Activated CD4-positive, alpha-beta T cell treated with anti-CD3 and anti-CD28 coated beads, Interleukin-2, amount 10 ng/mL, durations not matched to agents 24 days and 14 days (primary cell): ENCODE measurements at regions not wholly inside any gene's neighbourhood (a gene's known extent, or its start where the extent isn't known, plus 50 kb on each side); places are given as distances from the start of the nearest gene placed in this dataset.
A peak's percentile ranks its signal among the peaks of the same experiment; 100 is the strongest.
"Not testable (repeated sequence)": the region's sequence is repeated elsewhere in the genome, so short reads cannot be mapped to it uniquely, and the experiment has no call there.

Experiments used
- DNase-seq: peaks from one replicate; pipeline ENCODE4 v3.0.0; 2022
- H3K27ac Mint-ChIP-seq: one replicate; pipeline ENCODE4 v1.8.0; 2022; ENCODE audit warnings: mild to moderate bottlenecking, mixed read lengths
- H3K27me3 Mint-ChIP-seq: one replicate; pipeline ENCODE4 v1.8.0; 2022; ENCODE audit warnings: mixed read lengths
- H3K36me3 Mint-ChIP-seq: one replicate; pipeline ENCODE4 v1.8.0; 2022; ENCODE audit warnings: low read depth, mild to moderate bottlenecking, mixed read lengths
- H3K4me1 Mint-ChIP-seq: one replicate; pipeline ENCODE4 v1.8.0; 2021; ENCODE audit warnings: mixed read lengths
- H3K4me3 Mint-ChIP-seq: one replicate; pipeline ENCODE4 v1.8.0; 2022; ENCODE audit warnings: mild to moderate bottlenecking, moderate library complexity, mixed read lengths
- H3K9me3 Mint-ChIP-seq: one replicate; pipeline ENCODE4 v1.8.0; 2021; ENCODE audit warnings: mixed read lengths
- intact Hi-C: fragments of 100-400 bp; cut with micrococcal nuclease; formaldehyde crosslinking; loops from one replicate; pipeline ENCODE4 v1.15.1; 2023

- no peaks in the 10 kb centered on the region for H3K27me3 Mint-ChIP-seq
- H3K4me1 Mint-ChIP-seq = peaks cover 49% of the 10 kb centered on the region
- H3K27ac Mint-ChIP-seq = peak overlapping the region; percentile 94
- H3K9me3 Mint-ChIP-seq = peaks cover 28% of the 10 kb centered on the region
- peak overlapping the region; percentile 64 for H3K4me3 Mint-ChIP-seq
- intact Hi-C loops = loop anchor here (1.0 kb wide), 1 partner anchor 8 kb away; no protein-coding TSS in a partner anchor
- DNase-seq = peak; percentile 90
- peaks cover 19% of the 10 kb centered on the region for H3K36me3 Mint-ChIP-seq
Observed at GRCh38 chr1:83508485-83509151, 490.3 kb downstream of the TTLL7 start.

DNA sequence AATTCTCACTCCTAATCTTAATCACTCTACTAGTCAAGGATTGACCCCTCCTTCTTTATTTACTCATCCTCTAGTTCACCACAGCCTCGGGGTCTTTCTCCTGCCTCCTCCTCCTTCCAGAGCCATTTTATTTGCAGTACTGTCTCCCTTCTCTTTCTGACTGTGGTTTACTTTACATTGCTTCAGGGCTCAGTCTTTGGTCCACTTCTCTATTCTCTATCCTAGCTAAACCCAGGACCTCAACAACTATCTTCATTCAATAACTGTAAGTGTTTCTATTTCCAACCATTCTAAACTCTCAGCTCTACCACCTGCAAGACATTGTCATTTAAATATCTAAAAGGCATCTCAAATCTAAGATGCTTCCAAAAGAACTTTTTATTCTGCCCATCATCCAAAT lies 493.8 kb downstream of the TTLL7 start:
- no peak for DNase-seq
- H3K9me3 Mint-ChIP-seq = peaks cover 37% of the 10 kb centered on the region
- peaks cover 27% of the 10 kb centered on the region for H3K36me3 Mint-ChIP-seq
- no peaks in the 10 kb centered on the region for H3K27me3 Mint-ChIP-seq
- intact Hi-C loops = no loop called here
- peaks cover 57% of the 10 kb centered on the region for H3K4me1 Mint-ChIP-seq
- no peak overlapping the region for H3K27ac Mint-ChIP-seq
- no peak overlapping the region for H3K4me3 Mint-ChIP-seq

GRCh38 chr1:83503153-83503552 lies 495.8 kb downstream of the TTLL7 start:
- Mint-ChIP-seq H3K36me3 (peaks cover 34% of the 10 kb centered on the region), H3K27ac (no peak overlapping the region), H3K27me3 (no peaks in the 10 kb centered on the region), H3K4me3 (no peak overlapping the region), H3K9me3 (peaks cover 44% of the 10 kb centered on the region), H3K4me1 (peaks cover 51% of the 10 kb centered on the region)
- intact Hi-C loops = no loop called here
- no peak for DNase-seq

DNA sequence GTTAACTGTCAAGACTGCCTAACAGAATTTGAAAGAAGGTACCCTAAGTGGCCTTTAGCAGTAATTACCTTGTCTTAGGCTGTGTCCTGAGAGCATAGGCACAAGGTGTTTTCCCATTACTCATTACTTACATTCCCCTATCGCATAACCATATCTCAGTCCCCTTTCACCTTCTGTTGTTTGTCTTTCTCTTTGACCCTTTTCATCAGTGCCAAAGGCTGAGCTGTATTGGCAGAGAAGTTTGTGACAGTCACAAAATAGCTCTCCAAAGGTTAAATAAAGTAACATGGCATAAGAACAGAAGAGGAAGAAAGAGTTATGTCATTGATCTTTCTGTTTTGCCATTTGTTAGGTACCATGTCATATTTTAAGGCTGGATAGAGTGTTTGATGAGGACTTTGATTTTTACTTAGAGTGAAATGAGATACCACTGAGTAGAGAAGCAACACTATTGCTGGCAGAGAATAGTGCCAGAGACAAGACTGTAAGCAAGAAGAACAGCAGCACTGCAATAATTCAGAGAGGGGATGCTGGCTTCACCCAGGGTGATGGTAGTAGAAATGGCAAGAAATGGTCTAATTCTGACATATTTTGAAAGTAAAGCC lies 497.8 kb downstream of the TTLL7 start:
- H3K36me3 Mint-ChIP-seq = peaks cover 32% of the 10 kb centered on the region
- H3K27ac Mint-ChIP-seq = peak overlapping the region; percentile 86
- DNase-seq = peak; percentile 64
- H3K9me3 Mint-ChIP-seq = peaks cover 45% of the 10 kb centered on the region
- H3K4me3 Mint-ChIP-seq = peak overlapping the region; percentile 39
- intact Hi-C loops = loop anchor here (1.0 kb wide), 2 partner anchors 7 to 10 kb away; no protein-coding TSS in a partner anchor
- peaks cover 41% of the 10 kb centered on the region for H3K4me1 Mint-ChIP-seq
- H3K27me3 Mint-ChIP-seq = no peaks in the 10 kb centered on the region

- H3K4me3 Mint-ChIP-seq = no peak overlapping the region
- intact Hi-C loops = loop anchor here (1.0 kb wide), 1 partner anchor 8 kb away; no protein-coding TSS in a partner anchor
- H3K27ac Mint-ChIP-seq = peak overlapping the region; percentile 6
Observed at GRCh38 chr1:83500531-83500930, 498.4 kb downstream of the TTLL7 start.

DNA sequence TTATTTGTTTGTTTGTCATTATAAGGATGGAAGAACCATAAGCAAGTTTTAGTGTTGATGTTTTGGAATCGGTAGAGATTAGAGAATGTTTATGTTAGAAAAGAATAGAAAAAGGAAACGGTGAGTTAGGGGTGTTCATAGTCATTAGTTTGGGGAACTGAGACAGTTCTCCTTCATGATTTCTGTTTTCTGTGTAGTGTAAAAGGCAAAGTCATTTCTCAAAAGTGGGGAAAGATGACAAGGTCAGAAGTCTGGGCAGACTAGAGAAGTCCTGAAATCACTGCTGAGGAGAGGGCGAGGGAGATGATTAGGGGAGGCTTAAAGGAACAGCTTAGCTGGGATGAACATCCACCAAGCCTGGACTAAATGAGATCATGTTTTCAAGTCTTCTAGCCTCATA lies 498.9 kb downstream of the TTLL7 start:
- Mint-ChIP-seq H3K9me3 (peaks cover 40% of the 10 kb centered on the region), H3K4me1 (peaks cover 33% of the 10 kb centered on the region), H3K27ac (peak overlapping the region; percentile 68), H3K36me3 (peaks cover 27% of the 10 kb centered on the region), H3K4me3 (no peak overlapping the region), H3K27me3 (no peaks in the 10 kb centered on the region)
- intact Hi-C loops = loop anchor here (1.0 kb wide), 1 partner anchor 8 kb away; no protein-coding TSS in a partner anchor
- no peak for DNase-seq

More at GRCh38 chr1:83500531-83500930, 498.4 kb downstream of the TTLL7 start:
- peaks cover 30% of the 10 kb centered on the region for H3K36me3 Mint-ChIP-seq
- H3K9me3 Mint-ChIP-seq = peaks cover 46% of the 10 kb centered on the region
- peaks cover 37% of the 10 kb centered on the region for H3K4me1 Mint-ChIP-seq
- no peak for DNase-seq
- H3K27me3 Mint-ChIP-seq = no peaks in the 10 kb centered on the region

DNA sequence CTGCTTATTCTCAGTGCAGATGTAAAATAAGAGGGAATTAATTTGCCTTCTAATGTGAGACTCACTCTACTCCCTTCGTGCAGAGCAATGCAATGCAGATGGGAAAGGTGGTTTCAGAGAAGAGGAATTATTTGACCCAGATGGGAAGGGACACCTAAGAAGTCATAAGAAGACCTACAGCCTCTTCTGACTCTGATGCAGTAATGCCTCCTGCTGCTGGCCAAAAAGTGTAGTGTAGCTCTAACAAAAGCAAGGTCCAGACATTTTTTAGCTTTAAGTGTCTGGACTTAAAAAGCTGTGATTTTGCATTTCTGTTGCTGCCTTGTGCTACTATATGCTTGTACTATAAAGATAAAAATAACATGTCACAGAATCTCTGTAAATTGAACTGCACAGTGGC lies 501.4 kb downstream of the TTLL7 start:
- intact Hi-C loops = no loop called here
- H3K27me3 Mint-ChIP-seq = no peaks in the 10 kb centered on the region
- no peak for DNase-seq
- peaks cover 37% of the 10 kb centered on the region for H3K9me3 Mint-ChIP-seq
- H3K27ac Mint-ChIP-seq = no peak overlapping the region
- peaks cover 39% of the 10 kb centered on the region for H3K4me1 Mint-ChIP-seq
- H3K36me3 Mint-ChIP-seq = peaks cover 25% of the 10 kb centered on the region
- no peak overlapping the region for H3K4me3 Mint-ChIP-seq

DNA sequence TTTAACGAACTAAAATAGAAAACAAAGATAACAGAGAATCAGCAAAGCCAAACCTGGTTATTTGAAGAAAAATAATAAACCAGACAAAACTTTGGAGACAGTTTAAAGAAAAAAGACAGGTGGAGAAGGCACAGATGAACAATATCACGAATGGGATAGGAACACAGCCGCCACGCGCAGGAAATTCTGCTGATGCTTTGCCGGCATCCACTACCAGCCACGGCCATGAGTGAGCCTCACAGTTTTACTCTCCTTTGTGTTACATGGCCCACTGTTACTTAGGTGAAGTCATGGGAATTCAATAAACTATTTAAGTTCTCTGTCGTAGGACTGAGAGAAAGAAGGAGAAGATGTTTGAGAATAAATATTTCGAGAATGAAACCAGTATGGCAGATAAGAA lies 503.4 kb downstream of the TTLL7 start:
- Mint-ChIP-seq H3K9me3 (peaks cover 28% of the 10 kb centered on the region), H3K27ac (no peak overlapping the region), H3K27me3 (no peaks in the 10 kb centered on the region), H3K4me3 (no peak overlapping the region), H3K4me1 (peaks cover 32% of the 10 kb centered on the region), H3K36me3 (peaks cover 18% of the 10 kb centered on the region)
- DNase-seq = no peak
- intact Hi-C loops = no loop called here

- intact Hi-C loops = no loop called here
- DNase-seq = no peak
- peaks cover 27% of the 10 kb centered on the region for H3K4me1 Mint-ChIP-seq
- no peaks in the 10 kb centered on the region for H3K27me3 Mint-ChIP-seq
- no peak overlapping the region for H3K4me3 Mint-ChIP-seq
- peaks cover 10% of the 10 kb centered on the region for H3K36me3 Mint-ChIP-seq
- H3K27ac Mint-ChIP-seq = no peak overlapping the region
- peaks cover 25% of the 10 kb centered on the region for H3K9me3 Mint-ChIP-seq
Observed at GRCh38 chr1:83493633-83494032, 505.3 kb downstream of the TTLL7 start.

DNA sequence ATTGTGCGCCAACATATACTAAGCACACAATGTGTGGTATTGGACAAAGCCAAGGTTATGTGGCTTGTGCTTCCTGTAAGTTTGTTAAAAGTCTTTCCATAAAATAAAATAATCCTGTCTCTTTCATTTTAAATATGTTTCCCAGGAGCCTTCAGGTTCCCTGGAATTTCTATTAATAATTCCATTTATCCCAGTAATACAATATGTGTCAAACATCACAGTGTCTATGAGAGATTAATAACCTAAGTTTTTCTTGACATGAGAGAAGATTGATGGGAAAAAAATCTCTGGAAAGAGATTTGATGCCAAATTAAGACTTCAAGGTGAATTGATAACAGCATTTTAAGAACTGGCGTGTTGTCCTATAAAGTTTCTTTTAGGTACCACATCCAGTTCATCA lies 507.0 kb downstream of the TTLL7 start:
- H3K4me1 Mint-ChIP-seq = peaks cover 37% of the 10 kb centered on the region
- peaks cover 10% of the 10 kb centered on the region for H3K36me3 Mint-ChIP-seq
- no peak overlapping the region for H3K27ac Mint-ChIP-seq
- no peak for DNase-seq
- no peak overlapping the region for H3K4me3 Mint-ChIP-seq
- H3K27me3 Mint-ChIP-seq = no peaks in the 10 kb centered on the region
- intact Hi-C loops = loop anchor here (1.0 to 2.0 kb wide), 2 partner anchors 9 to 15 kb away; no protein-coding TSS in a partner anchor
- H3K9me3 Mint-ChIP-seq = peaks cover 25% of the 10 kb centered on the region

DNA sequence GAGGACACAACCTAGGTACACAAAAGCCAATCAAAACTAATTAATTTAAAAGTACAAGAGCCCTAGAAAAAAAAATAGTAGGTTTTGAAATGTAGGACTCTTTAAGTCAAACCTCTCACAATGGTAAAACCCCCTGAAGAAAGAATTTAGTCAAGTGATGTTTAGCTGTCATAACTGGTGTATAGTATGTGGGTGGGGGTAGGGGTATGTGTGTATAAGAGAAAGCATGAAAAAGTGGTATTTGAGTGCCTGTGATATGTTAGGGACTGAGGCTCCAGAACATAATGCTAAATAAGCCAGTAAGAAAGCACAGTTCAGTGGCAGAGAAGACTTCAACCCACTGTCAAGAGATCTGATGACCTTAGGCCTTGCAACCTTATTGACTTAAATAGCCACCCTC lies 507.9 kb downstream of the TTLL7 start:
- intact Hi-C loops = loop anchor here (1.0 to 2.0 kb wide), 2 partner anchors 10 to 16 kb away; no protein-coding TSS in a partner anchor
- H3K27ac Mint-ChIP-seq = peak overlapping the region; percentile 66

GRCh38 chr1:83488105-83488504 lies 510.8 kb downstream of the TTLL7 start:
- intact Hi-C loops = loop anchor here (2.0 kb wide), 1 partner anchor 27 kb away; no protein-coding TSS in a partner anchor
- H3K9me3 Mint-ChIP-seq = peaks cover 17% of the 10 kb centered on the region
- H3K36me3 Mint-ChIP-seq, H3K27me3 Mint-ChIP-seq: not testable (repeated sequence)
- H3K27ac Mint-ChIP-seq = peak overlapping the region; percentile 94
- peak; percentile 84 for DNase-seq
- peaks cover 36% of the 10 kb centered on the region for H3K4me1 Mint-ChIP-seq
- H3K4me3 Mint-ChIP-seq = peak overlapping the region; percentile 58

More for the DNA sequence above, 507.9 kb downstream of the TTLL7 start:
- Mint-ChIP-seq H3K4me1 (peaks cover 41% of the 10 kb centered on the region), H3K9me3 (peaks cover 23% of the 10 kb centered on the region), H3K36me3 (peaks cover 9% of the 10 kb centered on the region), H3K4me3 (no peak overlapping the region), H3K27me3 (no peaks in the 10 kb centered on the region)
- no peak for DNase-seq

- H3K4me1 Mint-ChIP-seq = peaks cover 37% of the 10 kb centered on the region
- H3K36me3 Mint-ChIP-seq, H3K27me3 Mint-ChIP-seq, H3K4me3 Mint-ChIP-seq, intact Hi-C loops, DNase-seq: not testable (repeated sequence)
- peak overlapping the region; percentile 94 for H3K27ac Mint-ChIP-seq
- peaks cover 18% of the 10 kb centered on the region for H3K9me3 Mint-ChIP-seq
Observed at GRCh38 chr1:83487460-83487859, 511.5 kb downstream of the TTLL7 start.

DNA sequence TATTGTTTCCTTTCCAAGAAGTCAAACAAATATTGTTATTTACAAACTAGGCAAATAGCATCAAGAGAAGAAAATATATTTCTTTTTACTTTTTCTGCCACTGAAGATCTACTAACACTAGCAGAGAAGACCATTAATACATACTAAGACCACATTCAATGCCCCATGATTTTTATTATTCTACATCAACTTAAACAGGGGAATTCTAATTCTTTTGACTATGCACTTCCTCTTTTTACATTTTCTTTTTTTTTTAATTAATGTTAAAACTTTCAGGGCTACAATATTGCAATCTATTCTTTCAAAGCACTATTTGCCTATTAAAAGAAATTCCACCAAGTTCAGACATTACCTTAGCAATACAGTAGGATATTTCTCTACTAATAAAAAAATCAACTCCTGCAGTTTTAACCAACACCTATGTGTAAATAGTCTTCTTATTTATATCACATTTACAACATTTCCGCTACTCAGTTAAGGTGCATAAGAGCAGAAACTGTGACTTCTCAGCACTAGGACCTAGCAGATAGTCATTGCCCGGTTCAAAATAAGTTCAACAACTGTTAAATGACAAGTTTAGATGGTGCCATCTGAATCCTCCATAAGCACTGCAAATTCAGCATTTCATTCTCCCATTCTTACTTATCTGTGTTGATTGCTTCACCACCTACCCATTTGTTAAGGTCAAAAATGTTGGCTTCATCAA lies 513.5 kb downstream of the TTLL7 start:
- intact Hi-C loops, H3K27me3 Mint-ChIP-seq, H3K27ac Mint-ChIP-seq, DNase-seq, H3K36me3 Mint-ChIP-seq, H3K4me3 Mint-ChIP-seq: not testable (repeated sequence)
- peaks cover 34% of the 10 kb centered on the region for H3K4me1 Mint-ChIP-seq
- H3K9me3 Mint-ChIP-seq = peaks cover 23% of the 10 kb centered on the region
